ENCODE measurements at regions not wholly inside any gene's neighbourhood (a gene's known extent, or its start where the extent isn't known, plus 50 kb on each side); places are given as distances from the start of the nearest gene placed in this dataset.

DNA sequence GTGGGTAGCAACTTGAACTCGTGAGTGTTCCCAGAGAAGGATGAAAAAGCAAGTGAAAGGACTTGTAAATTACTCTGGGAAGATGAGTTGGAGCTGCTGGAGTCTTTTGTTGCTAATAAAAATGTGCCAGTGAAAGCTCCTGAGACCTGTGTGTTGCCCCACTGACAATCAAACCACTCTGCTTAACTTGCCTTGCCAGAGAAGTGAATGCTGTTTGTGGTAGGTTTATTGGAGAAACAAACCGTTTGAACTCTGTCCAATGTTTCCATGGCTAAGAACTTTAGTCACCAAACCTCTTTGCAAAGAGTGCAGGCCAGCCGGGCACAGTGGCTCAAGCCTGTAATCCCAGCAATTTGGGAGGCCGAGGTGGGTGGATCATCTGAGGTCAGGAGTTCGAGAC lies 586.9 kb downstream of the PCDH7 start:
- H3K36me3 ChIP-seq (ENCODE audit: control insufficient read depth, insufficient read depth, low read length) = no peaks in the 10 kb centered on the region
- no peak overlapping the region for H3K4me3 ChIP-seq (replicated peaks; ENCODE audit: low read depth, low read length)

DNA sequence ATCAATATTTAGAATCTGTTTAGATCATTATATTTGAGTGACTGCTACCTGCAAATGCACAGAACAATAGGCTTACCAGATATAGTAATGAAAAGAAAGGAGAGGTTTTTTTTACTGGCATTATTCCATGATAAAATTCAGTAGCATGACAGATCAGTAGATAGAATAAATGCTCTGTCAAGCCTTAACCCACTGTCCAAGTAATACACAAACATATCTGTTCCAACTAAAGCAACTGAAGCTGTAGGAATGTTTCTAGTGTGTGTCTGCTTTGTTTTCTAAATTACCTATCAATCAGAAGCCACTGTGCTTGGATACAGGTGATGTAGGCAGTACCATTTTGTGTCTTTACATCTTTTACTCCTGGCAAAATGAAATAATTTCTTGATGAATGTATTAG lies 604.6 kb downstream of the PCDH7 start:
- Histone ChIP-seq H3K27me3 (replicated peaks; ENCODE audit: control insufficient read depth, insufficient read depth, low read length) (no peaks in the 10 kb centered on the region), H3K4me3 (replicated peaks; ENCODE audit: low read depth, low read length) (no peak overlapping the region), H3K36me3 (ENCODE audit: control insufficient read depth, insufficient read depth, low read length) (no peaks in the 10 kb centered on the region)
- TF ChIP-seq, protein P1, sequence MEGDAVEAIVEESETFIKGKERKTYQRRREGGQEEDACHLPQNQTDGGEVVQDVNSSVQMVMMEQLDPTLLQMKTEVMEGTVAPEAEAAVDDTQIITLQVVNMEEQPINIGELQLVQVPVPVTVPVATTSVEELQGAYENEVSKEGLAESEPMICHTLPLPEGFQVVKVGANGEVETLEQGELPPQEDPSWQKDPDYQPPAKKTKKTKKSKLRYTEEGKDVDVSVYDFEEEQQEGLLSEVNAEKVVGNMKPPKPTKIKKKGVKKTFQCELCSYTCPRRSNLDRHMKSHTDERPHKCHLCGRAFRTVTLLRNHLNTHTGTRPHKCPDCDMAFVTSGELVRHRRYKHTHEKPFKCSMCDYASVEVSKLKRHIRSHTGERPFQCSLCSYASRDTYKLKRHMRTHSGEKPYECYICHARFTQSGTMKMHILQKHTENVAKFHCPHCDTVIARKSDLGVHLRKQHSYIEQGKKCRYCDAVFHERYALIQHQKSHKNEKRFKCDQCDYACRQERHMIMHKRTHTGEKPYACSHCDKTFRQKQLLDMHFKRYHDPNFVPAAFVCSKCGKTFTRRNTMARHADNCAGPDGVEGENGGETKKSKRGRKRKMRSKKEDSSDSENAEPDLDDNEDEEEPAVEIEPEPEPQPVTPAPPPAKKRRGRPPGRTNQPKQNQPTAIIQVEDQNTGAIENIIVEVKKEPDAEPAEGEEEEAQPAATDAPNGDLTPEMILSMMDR (IDR thresholded peaks at IDR 0.05; ENCODE audit: insufficient read depth, low read length, poor library complexity, severe bottlenecking) = no peak
- DNase-seq (ENCODE audit: extremely low read depth, insufficient read length) = no peak

More for the DNA sequence above, 586.9 kb downstream of the PCDH7 start:
- no peak for DNase-seq (ENCODE audit: extremely low read depth, insufficient read length)
- TF ChIP-seq, protein P1 (IDR thresholded peaks at IDR 0.05; ENCODE audit: insufficient read depth, low read length, poor library complexity, severe bottlenecking) = no peak
- H3K27me3 ChIP-seq (replicated peaks; ENCODE audit: control insufficient read depth, insufficient read depth, low read length) = no peaks in the 10 kb centered on the region

DNA sequence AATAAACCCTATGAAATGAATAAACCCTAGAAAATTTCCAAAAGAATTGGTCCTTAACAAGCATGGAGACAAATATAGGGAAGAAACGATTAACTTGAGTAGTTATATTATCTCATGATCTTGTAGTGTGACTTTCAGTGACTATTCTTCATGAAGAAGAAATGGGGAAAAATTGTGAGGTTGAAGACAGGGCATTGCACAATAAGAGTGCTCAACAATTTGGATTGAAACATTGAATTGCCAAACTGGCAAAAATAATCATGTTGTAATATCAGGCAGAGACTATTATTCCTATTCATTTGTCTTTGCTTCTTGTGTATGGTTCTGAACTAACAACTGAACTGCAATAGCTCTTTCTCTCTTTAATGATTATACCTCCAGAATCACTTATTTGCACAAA lies 605.1 kb downstream of the PCDH7 start:
- no peaks in the 10 kb centered on the region for H3K36me3 ChIP-seq (ENCODE audit: control insufficient read depth, insufficient read depth, low read length)
- no peaks in the 10 kb centered on the region for H3K27me3 ChIP-seq (replicated peaks; ENCODE audit: control insufficient read depth, insufficient read depth, low read length)
- TF ChIP-seq, protein P1 (IDR thresholded peaks at IDR 0.05; ENCODE audit: insufficient read depth, low read length, poor library complexity, severe bottlenecking) = no peak
- DNase-seq (ENCODE audit: extremely low read depth, insufficient read length) = no peak
- no peak overlapping the region for H3K4me3 ChIP-seq (replicated peaks; ENCODE audit: low read depth, low read length)

DNA sequence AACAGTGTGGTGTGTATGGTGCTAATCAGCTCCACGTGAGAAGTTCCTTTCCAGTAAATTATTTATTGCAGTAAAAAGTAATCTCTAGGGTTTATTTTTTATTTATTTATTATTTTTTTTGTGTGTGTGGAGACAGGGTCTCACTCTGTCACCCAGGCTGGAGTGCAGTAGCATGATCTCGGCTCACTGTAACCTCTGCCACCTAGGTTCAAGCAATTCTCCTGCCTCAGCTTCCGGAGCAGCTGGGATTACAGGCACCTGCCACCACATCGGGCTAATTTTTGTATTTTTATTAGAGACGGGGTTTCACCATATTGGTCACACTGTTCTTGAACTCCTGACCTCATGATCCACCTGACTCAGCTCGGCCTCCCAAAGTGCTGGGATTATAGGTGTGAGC lies 606.9 kb downstream of the PCDH7 start:
- Histone ChIP-seq H3K27me3 (replicated peaks; ENCODE audit: control insufficient read depth, insufficient read depth, low read length) (no peaks in the 10 kb centered on the region), H3K36me3 (ENCODE audit: control insufficient read depth, insufficient read depth, low read length) (no peaks in the 10 kb centered on the region), H3K4me3 (replicated peaks; ENCODE audit: low read depth, low read length) (no peak overlapping the region)
- no peak for DNase-seq (ENCODE audit: extremely low read depth, insufficient read length)
- TF ChIP-seq, protein P1 (IDR thresholded peaks at IDR 0.05; ENCODE audit: insufficient read depth, low read length, poor library complexity, severe bottlenecking) = no peak

DNA sequence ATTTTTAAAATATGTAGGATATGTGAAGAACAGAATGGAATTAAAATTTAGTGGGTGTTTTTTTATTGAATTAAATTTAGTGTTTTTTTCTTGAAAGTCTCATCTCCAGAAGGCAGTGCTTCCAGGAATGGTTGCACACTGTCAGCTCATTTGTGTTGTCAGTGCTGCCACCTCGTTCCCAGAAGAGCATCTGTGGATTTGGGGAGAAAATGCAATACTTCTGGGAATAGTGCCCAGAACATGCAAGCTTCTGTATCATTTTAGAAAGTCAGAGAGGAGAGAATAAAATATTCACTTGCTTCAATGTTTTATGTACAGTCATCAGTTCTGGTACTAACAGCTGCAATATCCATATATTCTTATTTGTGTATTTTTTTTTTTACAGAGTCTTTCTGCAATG lies 608.8 kb downstream of the PCDH7 start:
- TF ChIP-seq, protein P1 (IDR thresholded peaks at IDR 0.05; ENCODE audit: insufficient read depth, low read length, poor library complexity, severe bottlenecking) = no peak
- no peak for DNase-seq (ENCODE audit: extremely low read depth, insufficient read length)

More for the DNA sequence above, 608.8 kb downstream of the PCDH7 start:
- Histone ChIP-seq H3K4me3 (replicated peaks; ENCODE audit: low read depth, low read length) (no peak overlapping the region), H3K36me3 (ENCODE audit: control insufficient read depth, insufficient read depth, low read length) (no peaks in the 10 kb centered on the region), H3K27me3 (replicated peaks; ENCODE audit: control insufficient read depth, insufficient read depth, low read length) (no peaks in the 10 kb centered on the region)
